ENCODE measurements at regions not wholly inside any gene's neighbourhood (a gene's known extent, or its start where the extent isn't known, plus 50 kb on each side); places are given as distances from the start of the nearest gene placed in this dataset.

- 76 to 82% methylated on average over 2 of the region's 2 CpGs for WGBS, 2 donors
- Histone ChIP-seq H3K36me3 (no peaks in the 10 kb centered on the region), H3K4me3 (no peak overlapping the region), H3K27me3 (no peaks in the 10 kb centered on the region), H3K9me3 (no peaks in the 10 kb centered on the region), H3K27ac (no peak overlapping the region), H3K4me1 (no peaks in the 10 kb centered on the region)
- no peak for TF ChIP-seq POLR2AphosphoS5 (IDR thresholded peaks at IDR 0.05)
- TF ChIP-seq POLR2A (IDR thresholded peaks at IDR 0.05): no peak
- TF ChIP-seq EP300 (IDR thresholded peaks at IDR 0.05): no peak
- intact Hi-C loops (cut with DNase I): no loop called here
- no peak for DNase-seq
Measured at GRCh38 chr5:152990649-152991048, 499.8 kb upstream of the GRIA1 start.

GRCh38 chr5:152994033-152994680, 496.3 kb upstream of the GRIA1 start:
- DNase-seq: no peak
- H3K27me3 ChIP-seq: no peaks in the 10 kb centered on the region
- no peak overlapping the region for H3K4me3 ChIP-seq
- 49 to 67% methylated on average over 5 of the region's 5 CpGs for WGBS, 2 donors
- no peak overlapping the region for H3K27ac ChIP-seq
- H3K4me1 ChIP-seq: no peaks in the 10 kb centered on the region
- H3K36me3 ChIP-seq: no peaks in the 10 kb centered on the region
- intact Hi-C loops (cut with DNase I): no loop called here
- TF ChIP-seq EP300 (IDR thresholded peaks at IDR 0.05) (no peak), POLR2A (IDR thresholded peaks at IDR 0.05) (no peak)
- no peaks in the 10 kb centered on the region for H3K9me3 ChIP-seq

- H3K36me3 ChIP-seq: no peaks in the 10 kb centered on the region
- H3K4me3 ChIP-seq: no peak overlapping the region
- H3K27me3 ChIP-seq: no peaks in the 10 kb centered on the region
- no peak for DNase-seq
- no peaks in the 10 kb centered on the region for H3K9me3 ChIP-seq
- no peaks in the 10 kb centered on the region for H3K4me1 ChIP-seq
- H3K27ac ChIP-seq: no peak overlapping the region
- WGBS, 2 donors: 57 to 62% methylated on average over 1 of the region's 1 CpG
- intact Hi-C loops (cut with DNase I): no loop called here
- no peak for TF ChIP-seq CTCF (IDR thresholded peaks at IDR 0.05)
- TF ChIP-seq POLR2A (IDR thresholded peaks at IDR 0.05): no peak
- TF ChIP-seq POLR2AphosphoS5 (IDR thresholded peaks at IDR 0.05): no peak
- no peak for TF ChIP-seq EP300 (IDR thresholded peaks at IDR 0.05)
Measured at GRCh38 chr5:152995214-152995725, 495.2 kb upstream of the GRIA1 start.

GRCh38 chr5:153005711-153006110, 484.8 kb upstream of the GRIA1 start:
- 88 to 93% methylated on average over 2 of the region's 2 CpGs for WGBS, 2 donors
- TF ChIP-seq POLR2A (IDR thresholded peaks at IDR 0.05) (no peak), EP300 (IDR thresholded peaks at IDR 0.05) (no peak), POLR2AphosphoS5 (IDR thresholded peaks at IDR 0.05) (no peak), CTCF (IDR thresholded peaks at IDR 0.05) (no peak)
- no peaks in the 10 kb centered on the region for H3K27me3 ChIP-seq
- no peak for DNase-seq
- intact Hi-C loops (cut with DNase I): no loop called here
- H3K36me3 ChIP-seq: no peaks in the 10 kb centered on the region
- no peaks in the 10 kb centered on the region for H3K9me3 ChIP-seq
- H3K27ac ChIP-seq: no peak overlapping the region
- H3K4me1 ChIP-seq: no peaks in the 10 kb centered on the region
- H3K4me3 ChIP-seq: no peak overlapping the region

GRCh38 chr5:153006681-153007080, 483.8 kb upstream of the GRIA1 start:
- no peak overlapping the region for H3K27ac ChIP-seq
- no peaks in the 10 kb centered on the region for H3K27me3 ChIP-seq
- H3K4me3 ChIP-seq: no peak overlapping the region
- intact Hi-C loops (cut with DNase I): no loop called here
- no peaks in the 10 kb centered on the region for H3K36me3 ChIP-seq
- H3K4me1 ChIP-seq: no peaks in the 10 kb centered on the region
- 82 to 91% methylated on average over 3 of the region's 3 CpGs for WGBS, 2 donors
- TF ChIP-seq EP300 (IDR thresholded peaks at IDR 0.05) (no peak), POLR2AphosphoS5 (IDR thresholded peaks at IDR 0.05) (no peak)
- H3K9me3 ChIP-seq: no peaks in the 10 kb centered on the region
- no peak for DNase-seq

GRCh38 chr5:153014194-153014593, 476.3 kb upstream of the GRIA1 start:
- intact Hi-C loops (cut with DNase I): no loop called here
- peaks cover 0 to 7% (median 2%) of the 10 kb centered on the region in 4 donors for H3K9me3 ChIP-seq
- no peaks in the 10 kb centered on the region for H3K27me3 ChIP-seq
- DNase-seq: no peak
- no peak overlapping the region for H3K27ac ChIP-seq
- TF ChIP-seq POLR2A (IDR thresholded peaks at IDR 0.05) (no peak), CTCF (IDR thresholded peaks at IDR 0.05) (no peak)
- H3K4me3 ChIP-seq: no peak overlapping the region
- H3K4me1 ChIP-seq: no peaks in the 10 kb centered on the region
- 80 to 89% methylated on average over 4 of the region's 4 CpGs for WGBS, 2 donors
- no peaks in the 10 kb centered on the region for H3K36me3 ChIP-seq

Data from sigmoid colon (tissue), 6 donors.